ENCODE measurements at regions not wholly inside any gene's neighbourhood (a gene's known extent, or its start where the extent isn't known, plus 50 kb on each side); places are given as distances from the start of the nearest gene placed in this dataset.

- no peak for TF ChIP-seq CTCF (conservative IDR thresholded peaks at IDR 0.05)
- TF ChIP-seq ZFX (IDR thresholded peaks at IDR 0.05) = no peak
Measured at GRCh38 chr21:17128132-17128531, 384.7 kb upstream of the CXADR start.

Data from C4-2B (cell line).